ENCODE measurements at regions not wholly inside any gene's neighbourhood (a gene's known extent, or its start where the extent isn't known, plus 50 kb on each side); places are given as distances from the start of the nearest gene placed in this dataset.

DNA sequence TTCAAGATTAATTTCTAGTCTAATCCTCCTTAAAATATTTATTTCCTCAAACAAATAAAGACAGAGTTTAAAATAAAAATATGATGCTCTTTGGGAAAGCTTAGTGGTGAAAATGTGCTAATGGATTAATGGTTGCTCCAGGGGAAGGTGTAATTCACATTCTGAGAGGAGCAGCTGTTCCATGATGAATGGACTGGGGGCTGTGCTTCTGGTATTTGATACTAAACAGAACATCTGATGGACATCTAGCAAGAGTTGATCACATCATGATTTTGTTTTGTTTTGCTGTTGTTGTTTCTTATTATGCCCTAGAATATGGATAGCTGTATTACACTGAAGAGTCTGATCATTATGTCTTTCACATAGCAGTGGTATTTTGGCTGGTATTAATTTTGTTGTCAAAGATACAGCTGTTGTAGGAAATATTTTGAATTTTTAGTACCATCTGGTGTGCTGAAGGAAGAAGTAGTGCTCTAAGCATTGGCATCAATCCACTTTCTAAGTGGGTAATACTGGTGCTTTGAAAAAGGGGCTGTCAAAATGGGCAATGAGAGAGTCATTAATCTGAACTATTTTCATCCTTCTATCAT is 296.4 kb downstream of the ADAMTS20 start:
- Histone ChIP-seq H3K4me1 (no peaks in the 10 kb centered on the region), H3K9me3 (no peaks in the 10 kb centered on the region), H3K36me3 (no peaks in the 10 kb centered on the region), H3K4me3 (no peak overlapping the region), H3K27ac (no peak overlapping the region), H3K27me3 (no peaks in the 10 kb centered on the region)
- TF ChIP-seq, protein P1, sequence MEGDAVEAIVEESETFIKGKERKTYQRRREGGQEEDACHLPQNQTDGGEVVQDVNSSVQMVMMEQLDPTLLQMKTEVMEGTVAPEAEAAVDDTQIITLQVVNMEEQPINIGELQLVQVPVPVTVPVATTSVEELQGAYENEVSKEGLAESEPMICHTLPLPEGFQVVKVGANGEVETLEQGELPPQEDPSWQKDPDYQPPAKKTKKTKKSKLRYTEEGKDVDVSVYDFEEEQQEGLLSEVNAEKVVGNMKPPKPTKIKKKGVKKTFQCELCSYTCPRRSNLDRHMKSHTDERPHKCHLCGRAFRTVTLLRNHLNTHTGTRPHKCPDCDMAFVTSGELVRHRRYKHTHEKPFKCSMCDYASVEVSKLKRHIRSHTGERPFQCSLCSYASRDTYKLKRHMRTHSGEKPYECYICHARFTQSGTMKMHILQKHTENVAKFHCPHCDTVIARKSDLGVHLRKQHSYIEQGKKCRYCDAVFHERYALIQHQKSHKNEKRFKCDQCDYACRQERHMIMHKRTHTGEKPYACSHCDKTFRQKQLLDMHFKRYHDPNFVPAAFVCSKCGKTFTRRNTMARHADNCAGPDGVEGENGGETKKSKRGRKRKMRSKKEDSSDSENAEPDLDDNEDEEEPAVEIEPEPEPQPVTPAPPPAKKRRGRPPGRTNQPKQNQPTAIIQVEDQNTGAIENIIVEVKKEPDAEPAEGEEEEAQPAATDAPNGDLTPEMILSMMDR (IDR thresholded peaks at IDR 0.05): no peak
- DNase-seq (ENCODE audit: low spot score): no peak

DNA sequence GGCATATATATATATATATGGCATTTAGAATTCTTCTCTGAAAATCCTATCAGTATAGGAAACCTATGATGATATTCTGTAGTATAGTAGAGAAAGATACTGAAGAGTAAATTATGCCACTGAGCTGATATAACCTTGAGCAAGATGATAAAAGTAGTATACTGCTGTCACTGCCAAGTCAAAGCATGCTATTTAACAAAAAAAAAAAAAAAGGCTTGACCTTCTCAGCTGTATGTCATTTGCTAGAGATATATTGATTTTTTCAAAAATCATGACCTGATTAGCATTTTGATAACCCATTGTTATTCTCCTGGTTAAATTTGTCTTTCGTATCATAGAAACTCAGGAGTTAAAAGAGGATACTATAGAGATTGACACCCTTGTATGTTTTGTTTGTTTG is 299.4 kb downstream of the ADAMTS20 start:
- H3K4me1 ChIP-seq: no peaks in the 10 kb centered on the region
- H3K9me3 ChIP-seq: no peaks in the 10 kb centered on the region
- no peaks in the 10 kb centered on the region for H3K27me3 ChIP-seq
- DNase-seq (ENCODE audit: low spot score): no peak
- TF ChIP-seq, protein P1 (IDR thresholded peaks at IDR 0.05): no peak
- no peaks in the 10 kb centered on the region for H3K36me3 ChIP-seq
- H3K4me3 ChIP-seq: no peak overlapping the region
- H3K27ac ChIP-seq: no peak overlapping the region

DNA sequence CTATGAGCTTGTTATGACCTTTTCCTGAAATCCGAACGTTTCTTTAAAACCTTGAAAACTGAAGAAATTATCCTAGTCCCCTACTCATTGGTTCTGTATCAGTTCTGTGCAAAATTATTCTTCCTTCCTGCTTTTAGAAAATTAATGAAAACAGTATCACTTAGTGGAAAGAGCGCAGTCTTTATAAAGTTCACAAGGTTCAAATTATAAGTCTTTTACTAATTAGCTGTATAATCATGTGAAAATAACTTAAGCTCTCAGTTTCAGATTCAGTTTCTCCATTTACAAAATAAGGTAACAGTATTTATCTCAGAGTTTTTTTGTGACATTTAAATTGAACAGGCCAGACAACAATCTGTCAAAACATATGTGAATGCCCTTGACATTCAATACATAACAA is 306.1 kb downstream of the ADAMTS20 start:
- no peak overlapping the region for H3K4me3 ChIP-seq
- no peaks in the 10 kb centered on the region for H3K36me3 ChIP-seq
- DNase-seq (ENCODE audit: low spot score): no peak
- H3K4me1 ChIP-seq: no peaks in the 10 kb centered on the region
- no peaks in the 10 kb centered on the region for H3K9me3 ChIP-seq
- no peak overlapping the region for H3K27ac ChIP-seq
- H3K27me3 ChIP-seq: no peaks in the 10 kb centered on the region
- TF ChIP-seq, protein P1 (IDR thresholded peaks at IDR 0.05): no peak

DNA sequence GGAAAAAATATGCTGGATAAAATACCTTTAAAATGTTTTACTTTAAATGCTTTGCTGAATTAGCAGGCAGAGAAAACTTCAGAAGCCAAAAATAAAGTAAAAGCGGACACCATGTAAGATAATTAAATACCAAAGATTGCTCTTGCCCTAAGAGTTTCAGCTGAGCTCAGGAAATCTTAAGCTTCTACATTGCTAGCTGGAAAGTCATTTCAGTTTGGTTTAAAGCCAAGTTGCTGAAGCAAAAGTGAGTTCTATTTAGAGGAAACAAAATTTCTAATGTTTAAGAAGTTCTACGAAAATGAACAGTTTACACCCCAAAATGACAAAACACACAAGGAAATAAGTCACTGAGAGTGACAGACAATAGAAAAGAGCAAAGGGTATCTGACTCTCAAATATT is 310.0 kb downstream of the ADAMTS20 start:
- Histone ChIP-seq H3K4me3 (no peak overlapping the region), H3K27me3 (no peaks in the 10 kb centered on the region), H3K4me1 (no peaks in the 10 kb centered on the region), H3K27ac (no peak overlapping the region), H3K36me3 (no peaks in the 10 kb centered on the region), H3K9me3 (no peaks in the 10 kb centered on the region)
- TF ChIP-seq, protein P1 (IDR thresholded peaks at IDR 0.05): no peak
- DNase-seq (ENCODE audit: low spot score): no peak

DNA sequence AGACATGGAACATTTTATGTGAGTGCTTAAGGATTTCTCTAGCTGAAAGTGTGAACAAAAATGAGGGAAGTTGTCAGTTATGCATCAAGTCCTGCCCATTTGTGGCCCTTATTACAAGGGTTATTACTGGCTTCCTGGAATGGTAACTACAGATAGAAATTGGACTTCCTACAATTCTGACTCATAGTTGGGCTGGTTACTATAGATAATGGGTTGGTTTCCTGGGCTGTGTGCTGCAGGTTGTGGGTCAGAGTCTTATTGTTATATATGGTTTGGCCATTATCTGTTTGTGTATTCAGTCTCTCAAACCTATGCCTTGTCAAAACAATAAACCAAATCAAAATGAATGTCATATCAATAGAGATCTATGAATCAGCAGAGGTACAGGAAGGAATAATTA is 313.7 kb downstream of the ADAMTS20 start:
- Histone ChIP-seq H3K27ac (no peak overlapping the region), H3K9me3 (no peaks in the 10 kb centered on the region), H3K27me3 (no peaks in the 10 kb centered on the region), H3K36me3 (no peaks in the 10 kb centered on the region), H3K4me1 (no peaks in the 10 kb centered on the region), H3K4me3 (no peak overlapping the region)
- TF ChIP-seq, protein P1 (IDR thresholded peaks at IDR 0.05): no peak
- DNase-seq (ENCODE audit: low spot score): no peak

DNA sequence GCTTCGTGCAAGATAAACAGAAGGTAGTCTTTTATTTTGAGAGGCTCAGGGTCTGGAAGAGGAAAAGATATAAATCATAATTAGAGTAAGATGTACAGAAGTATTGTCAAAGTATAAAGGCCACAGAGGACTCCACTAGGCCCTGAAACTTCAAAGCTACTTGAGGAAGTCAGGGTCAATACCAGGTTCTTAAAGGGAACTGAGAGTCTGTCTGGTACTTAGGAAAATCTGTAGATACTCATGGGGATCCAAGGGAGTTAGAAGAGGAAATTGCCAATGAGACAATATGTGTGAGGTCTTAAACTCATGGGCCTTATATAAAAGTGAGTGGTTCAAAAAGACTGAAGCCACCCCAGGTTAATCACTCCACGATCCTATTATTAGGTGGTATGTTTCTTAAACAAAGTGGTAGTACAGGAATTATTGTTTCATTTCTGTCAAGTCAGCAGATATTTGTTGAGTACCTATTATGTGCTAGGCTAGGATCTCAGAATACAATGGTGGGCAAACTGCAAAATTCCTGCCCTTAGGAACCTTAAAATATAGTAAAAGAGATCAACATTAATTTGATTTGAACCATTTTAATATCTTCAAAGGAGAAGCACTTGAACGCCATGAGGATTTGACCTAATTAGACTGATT is 314.6 kb downstream of the ADAMTS20 start:
- H3K9me3 ChIP-seq: no peaks in the 10 kb centered on the region
- H3K27ac ChIP-seq: no peak overlapping the region
- DNase-seq (ENCODE audit: low spot score): no peak
- TF ChIP-seq, protein P1 (IDR thresholded peaks at IDR 0.05): no peak
- H3K4me3 ChIP-seq: no peak overlapping the region
- no peaks in the 10 kb centered on the region for H3K36me3 ChIP-seq
- H3K4me1 ChIP-seq: no peaks in the 10 kb centered on the region
- no peaks in the 10 kb centered on the region for H3K27me3 ChIP-seq
